ENCODE measurements at regions not wholly inside any gene's neighbourhood (a gene's known extent, or its start where the extent isn't known, plus 50 kb on each side); places are given as distances from the start of the nearest gene placed in this dataset.

DNA sequence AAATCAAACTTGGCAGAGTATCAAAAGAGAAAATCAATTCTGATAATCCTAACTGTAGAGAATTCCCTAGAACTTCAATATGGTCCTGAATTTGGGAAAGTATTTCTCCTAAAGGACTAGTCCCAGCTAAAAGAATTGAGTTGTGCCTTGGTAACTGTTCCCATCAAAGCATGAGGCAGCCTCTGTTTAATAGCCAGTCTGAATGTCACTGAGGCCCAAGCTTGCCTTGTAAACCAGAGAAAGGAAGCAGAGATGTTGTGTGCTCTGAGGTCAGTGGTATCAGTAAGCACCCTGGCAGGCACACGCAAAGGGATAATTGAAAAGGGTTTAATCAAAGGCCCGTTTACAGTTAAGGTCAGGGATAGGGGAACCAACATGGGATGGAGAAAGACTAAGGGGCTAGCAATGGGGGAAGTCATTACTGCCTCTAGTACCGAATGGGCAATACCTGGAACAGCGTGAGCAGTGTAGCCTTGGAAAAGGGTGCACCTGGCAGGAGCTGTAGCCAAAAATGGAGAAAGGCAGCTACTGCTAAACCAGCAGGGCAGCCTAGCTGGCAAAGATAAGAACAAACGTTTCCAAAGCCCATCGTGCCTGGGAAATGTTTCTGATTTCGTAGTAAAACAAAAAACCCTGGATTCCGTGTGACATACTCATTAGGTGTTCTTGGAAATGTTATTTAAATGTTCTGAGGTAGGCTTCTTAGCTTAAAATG lies 635.5 kb downstream of the PLPP3 start:
- H3K4me3 ChIP-seq (ENCODE audit: low read depth, poor library complexity, severe bottlenecking): no peak overlapping the region
- no peak for DNase-seq (ENCODE audit: low spot score in 2 of 2)
- 46 to 55% methylated on average over 8 of the region's 8 CpGs for WGBS, 2 donors
- TF ChIP-seq POLR2A (IDR thresholded peaks at IDR 0.05): no peak
- TF ChIP-seq, protein P1, sequence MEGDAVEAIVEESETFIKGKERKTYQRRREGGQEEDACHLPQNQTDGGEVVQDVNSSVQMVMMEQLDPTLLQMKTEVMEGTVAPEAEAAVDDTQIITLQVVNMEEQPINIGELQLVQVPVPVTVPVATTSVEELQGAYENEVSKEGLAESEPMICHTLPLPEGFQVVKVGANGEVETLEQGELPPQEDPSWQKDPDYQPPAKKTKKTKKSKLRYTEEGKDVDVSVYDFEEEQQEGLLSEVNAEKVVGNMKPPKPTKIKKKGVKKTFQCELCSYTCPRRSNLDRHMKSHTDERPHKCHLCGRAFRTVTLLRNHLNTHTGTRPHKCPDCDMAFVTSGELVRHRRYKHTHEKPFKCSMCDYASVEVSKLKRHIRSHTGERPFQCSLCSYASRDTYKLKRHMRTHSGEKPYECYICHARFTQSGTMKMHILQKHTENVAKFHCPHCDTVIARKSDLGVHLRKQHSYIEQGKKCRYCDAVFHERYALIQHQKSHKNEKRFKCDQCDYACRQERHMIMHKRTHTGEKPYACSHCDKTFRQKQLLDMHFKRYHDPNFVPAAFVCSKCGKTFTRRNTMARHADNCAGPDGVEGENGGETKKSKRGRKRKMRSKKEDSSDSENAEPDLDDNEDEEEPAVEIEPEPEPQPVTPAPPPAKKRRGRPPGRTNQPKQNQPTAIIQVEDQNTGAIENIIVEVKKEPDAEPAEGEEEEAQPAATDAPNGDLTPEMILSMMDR (IDR thresholded peaks at IDR 0.05): no peak
- intact Hi-C loops (cut with DNase I; ENCODE audit: low total_unique reads): no loop called here

DNA sequence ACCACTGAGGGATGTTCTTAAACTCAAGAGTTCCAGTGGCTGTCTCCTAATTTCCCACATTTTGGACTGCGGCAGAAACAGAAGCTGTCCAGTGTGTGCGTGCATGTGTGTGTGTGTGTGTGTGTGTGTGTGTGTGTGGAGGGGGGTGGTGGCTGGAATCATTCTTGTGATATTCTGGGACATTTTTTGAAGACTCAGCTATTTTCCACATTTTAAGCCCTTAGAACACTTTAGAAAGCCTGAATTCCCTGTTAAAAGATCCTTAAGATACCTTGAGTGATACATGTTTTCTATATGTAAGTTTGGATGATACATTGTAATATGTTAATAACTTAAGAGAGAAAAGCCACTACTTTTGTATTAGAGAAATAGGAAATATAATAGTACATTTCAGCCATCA lies 636.4 kb downstream of the PLPP3 start:
- WGBS, 2 donors: 69 to 96% methylated on average over 2 of the region's 2 CpGs
- intact Hi-C loops (cut with DNase I; ENCODE audit: low total_unique reads): no loop called here
- TF ChIP-seq, protein P1 (IDR thresholded peaks at IDR 0.05): no peak
- TF ChIP-seq POLR2A (IDR thresholded peaks at IDR 0.05): no peak
- no peak for DNase-seq (ENCODE audit: low spot score in 2 of 2)
- H3K4me3 ChIP-seq (ENCODE audit: low read depth, poor library complexity, severe bottlenecking): no peak overlapping the region

DNA sequence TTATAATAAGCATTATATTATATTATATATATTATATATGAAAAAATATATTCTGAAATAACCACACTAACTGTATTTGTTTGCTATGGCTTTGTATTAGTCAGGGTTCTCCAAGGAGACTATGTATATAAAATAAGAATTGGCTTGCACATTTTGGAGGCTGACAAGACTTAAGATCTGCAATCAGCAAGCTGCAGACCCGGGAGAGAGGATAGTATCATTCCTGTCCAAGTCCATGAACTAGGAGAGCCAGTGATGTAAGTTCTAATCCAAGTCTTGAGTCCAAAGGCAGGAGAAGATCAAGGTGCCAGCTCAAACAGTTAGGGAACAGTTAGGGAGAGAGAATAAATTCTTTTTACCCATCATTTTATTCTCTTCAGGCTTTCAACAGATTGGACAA lies 639.5 kb downstream of the PLPP3 start:
- 62 to 69% methylated on average over 1 of the region's 1 CpG for WGBS, 2 donors
- intact Hi-C loops (cut with DNase I; ENCODE audit: low total_unique reads): no loop called here
- no peak for DNase-seq (ENCODE audit: low spot score in 2 of 2)
- TF ChIP-seq POLR2A (IDR thresholded peaks at IDR 0.05): no peak
- TF ChIP-seq, protein P1 (IDR thresholded peaks at IDR 0.05): no peak
- H3K4me3 ChIP-seq (ENCODE audit: low read depth, poor library complexity, severe bottlenecking): no peak overlapping the region

DNA sequence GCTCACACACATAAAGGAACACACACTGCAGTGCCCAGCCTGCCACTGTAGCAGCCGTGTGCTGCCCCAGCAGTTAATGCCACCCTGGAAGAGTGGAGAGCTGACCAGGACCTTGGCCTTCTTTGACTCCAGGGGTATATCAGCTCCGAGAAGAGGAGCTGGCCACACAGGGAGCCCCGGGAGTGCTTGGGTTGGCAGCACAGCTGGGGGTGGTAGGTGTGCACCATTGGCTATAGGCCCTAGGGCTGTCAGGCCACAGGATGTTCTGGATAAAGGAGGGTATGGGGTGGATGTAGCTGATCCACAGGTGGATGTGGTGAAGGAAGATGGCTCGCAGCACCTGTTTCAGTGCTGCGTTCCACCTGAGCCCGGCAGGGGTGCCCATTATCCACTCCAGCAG lies 640.5 kb downstream of the PLPP3 start:
- WGBS, 2 donors: 96 to 98% methylated on average over 6 of the region's 6 CpGs
- TF ChIP-seq, protein P1 (IDR thresholded peaks at IDR 0.05): no peak
- no peak for TF ChIP-seq POLR2A (IDR thresholded peaks at IDR 0.05)
- H3K4me3 ChIP-seq (ENCODE audit: low read depth, poor library complexity, severe bottlenecking): no peak overlapping the region
- intact Hi-C loops (cut with DNase I; ENCODE audit: low total_unique reads): no loop called here
- no peak for DNase-seq (ENCODE audit: low spot score in 2 of 2)

DNA sequence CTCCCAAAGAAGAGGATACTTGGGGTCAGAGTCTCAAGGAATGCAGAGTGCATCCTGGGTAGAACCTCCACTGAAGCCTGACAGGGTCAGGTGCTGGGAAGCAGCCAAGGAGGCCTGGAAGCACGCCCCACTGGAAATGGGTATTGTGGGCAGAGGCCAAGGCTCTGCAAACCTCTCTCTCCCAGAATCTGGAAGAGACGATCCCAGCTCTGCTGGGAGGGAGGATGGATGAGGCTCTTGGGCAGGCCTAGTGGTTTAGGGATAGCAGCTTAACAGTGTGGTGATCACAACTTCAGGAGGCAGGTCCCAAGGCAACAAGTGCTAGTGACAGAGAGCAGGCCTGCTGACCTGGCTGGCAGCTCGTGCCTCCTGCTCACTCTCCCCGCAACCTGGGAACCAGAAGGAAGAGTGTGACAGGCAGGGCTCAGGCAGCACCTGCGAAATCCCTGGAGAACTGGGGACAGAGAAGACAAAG lies 641.0 kb downstream of the PLPP3 start:
- intact Hi-C loops (cut with DNase I; ENCODE audit: low total_unique reads): no loop called here
- no peak for TF ChIP-seq POLR2A (IDR thresholded peaks at IDR 0.05)
- TF ChIP-seq, protein P1 (IDR thresholded peaks at IDR 0.05): no peak
- 77 to 92% methylated on average over 4 to 5 of the region's 5 CpGs for WGBS, 2 donors
- DNase-seq (ENCODE audit: low spot score in 2 of 2): no peak
- no peak overlapping the region for H3K4me3 ChIP-seq (ENCODE audit: low read depth, poor library complexity, severe bottlenecking)

All from lower leg skin (tissue), 4 donors.